Endothelial cell of umbilical vein (primary cell): ENCODE measurements at regions not wholly inside any gene's neighbourhood (a gene's known extent, or its start where the extent isn't known, plus 50 kb on each side); places are given as distances from the start of the nearest gene placed in this dataset.

Experiments used
- BruUV-seq: library from RNA; stranded (reverse); fragments of 400-500 nt; replicated peaks from 2 replicates; lab custom pipeline; 2021; lab: Mats Ljungman, UMichigan
- CTCF ChIA-PET: fragments of 300-600, 350-600 bp; sonication (Branson Sonifier 250); formaldehyde crosslinking; loops from one replicate; lab custom pipeline; 2021; ENCODE audit warnings: antibody characterized with exemption, inconsistent platforms; lab: Charles Lee
- POLR2A ChIA-PET: fragments of 300-600, 350-600 bp; sonication (Branson Sonifier 250); formaldehyde crosslinking; loops from one replicate; lab custom pipeline; 2021; ENCODE audit warnings: antibody characterized with exemption, inconsistent platforms; lab: Charles Lee
- DNase-seq: peaks from one replicate; pipeline ENCODE4 v3.0.0-alpha.2; 2011; ENCODE audit warnings: low read depth, low spot score
- FAIRE-seq: peaks from 2 replicates; lab custom pipeline; 2011; peaks lifted over from hg19 to GRCh38; lab: Jason Lieb, UNC
- H2AFZ ChIP-seq: 2 replicates; pipeline ENCODE4 v1.6.0; 2012; ENCODE audit warnings: low read depth, low read length, control low read depth, inconsistent platforms
- H3K27ac ChIP-seq: 2 replicates; pipeline ENCODE4 v1.5.1; 2011; ENCODE audit warnings: low read depth, mild to moderate bottlenecking, control low read depth, low read length, moderate library complexity; ENCODE audit not compliant: insufficient read depth
- H3K27me3 ChIP-seq, 2 experiments: 2 replicates each; pipeline versions ENCODE4 v1.6.0 to v1.6.1; 2011; ENCODE audit warnings: low read length in 2 of 2, mixed read lengths in 1 of 2; ENCODE audit not compliant: control insufficient read depth in 2 of 2, insufficient read depth in 2 of 2
- H3K36me3 ChIP-seq, 2 experiments: 2 replicates in 1 of 2; 3 replicates in 1 of 2; pipeline ENCODE4 v1.5.1; 2011; ENCODE audit warnings: low read length in 2 of 2, mild to moderate bottlenecking in 1 of 2, moderate library complexity in 1 of 2; ENCODE audit not compliant: control insufficient read depth in 2 of 2, insufficient read depth in 2 of 2; ENCODE audit errors: extremely low read depth in 1 of 2
- H3K4me1 ChIP-seq: 3 replicates; pipeline ENCODE4 v1.5.1; 2011; ENCODE audit warnings: mild to moderate bottlenecking, low read length; ENCODE audit not compliant: control insufficient read depth, insufficient read depth; ENCODE audit errors: extremely low read depth
- H3K4me2 ChIP-seq: 2 replicates; pipeline ENCODE4 v1.6.1; 2011; ENCODE audit warnings: low read length, control low read depth, mixed read lengths; ENCODE audit not compliant: insufficient read depth
- H3K4me3 ChIP-seq, 3 experiments: fragments of 200-600 bp in 1 of 3; sonication (generic), shearing (Covaris generic) in 1 of 3; replicated peaks in 1 of 3; 2 replicates each; pipeline ENCODE4 v1.5.1; 2011 to 2016; ENCODE audit warnings: control low read depth in 3 of 3, low read length in 3 of 3, mild to moderate bottlenecking in 2 of 3, inconsistent platforms in 1 of 3, low read depth in 1 of 3, moderate library complexity in 1 of 3; ENCODE audit not compliant: insufficient read depth in 1 of 3
- H3K79me2 ChIP-seq: 2 replicates; pipeline ENCODE4 v1.6.0; 2012; ENCODE audit warnings: low read length, inconsistent platforms; ENCODE audit not compliant: control insufficient read depth, insufficient read depth
- H3K9ac ChIP-seq: replicated peaks from 2 replicates; pipeline ENCODE3; 2011; ENCODE audit warnings: low read length, control low read depth; ENCODE audit not compliant: insufficient read depth; ENCODE audit errors: extremely low read depth
- H3K9me1 ChIP-seq: replicated peaks from 3 replicates; pipeline ENCODE4 v1.6.0; 2011; ENCODE audit warnings: mild to moderate bottlenecking, low read length; ENCODE audit not compliant: control insufficient read depth, insufficient read depth; ENCODE audit errors: extremely low read depth
- H3K9me3 ChIP-seq: replicated peaks from 2 replicates; pipeline ENCODE4 v1.5.1; 2012; ENCODE audit warnings: low read length, inconsistent platforms; ENCODE audit not compliant: control insufficient read depth, insufficient read depth
- H4K20me1 ChIP-seq: replicated peaks from 2 replicates; pipeline ENCODE3; 2011; ENCODE audit warnings: mild to moderate bottlenecking, low read length; ENCODE audit not compliant: control insufficient read depth, insufficient read depth; ENCODE audit errors: extremely low read depth
- CTCF ChIP-seq, 2 donors: IDR thresholded peaks; 1 replicate in 1 of 2; 2 replicates in 1 of 2; pipeline ENCODE4 v1.5.1; 2011; ENCODE audit warnings: low read length in 2 of 2, mild to moderate bottlenecking in 2 of 2, moderate library complexity in 2 of 2, control low read depth in 1 of 2, inconsistent platforms in 1 of 2, low read depth in 1 of 2; ENCODE audit not compliant: insufficient read depth in 1 of 2; ENCODE audit errors: extremely low read depth in 1 of 2
- EZH2 ChIP-seq: IDR thresholded peaks from 2 replicates; pipeline ENCODE4 v1.6.1; 2012; ENCODE audit warnings: borderline replicate concordance, low read depth, mild to moderate bottlenecking, moderate library complexity, low read length, inconsistent platforms; ENCODE audit not compliant: severe bottlenecking
- FOS ChIP-seq: IDR thresholded peaks from 2 replicates; pipeline ENCODE4 v1.6.1; 2011; ENCODE audit warnings: mild to moderate bottlenecking, low read length, moderate library complexity, borderline replicate concordance; ENCODE audit not compliant: insufficient read depth
- GATA2 ChIP-seq: IDR thresholded peaks from 2 replicates; pipeline ENCODE4 v1.7.0; 2011; ENCODE audit warnings: low read depth, mild to moderate bottlenecking, moderate library complexity, mixed read lengths, low read length; ENCODE audit not compliant: insufficient read length, insufficient read depth
- JUN ChIP-seq: IDR thresholded peaks from 2 replicates; pipeline ENCODE4 v1.6.1; 2011; ENCODE audit warnings: borderline replicate concordance, low read depth; ENCODE audit not compliant: insufficient read length, insufficient read depth
- MYC ChIP-seq: IDR thresholded peaks from one replicate; pipeline ENCODE4 v1.6.1; 2011; ENCODE audit warnings: mild to moderate bottlenecking, low read depth, low read length
- POLR2A ChIP-seq: IDR thresholded peaks from 2 replicates; pipeline ENCODE4 v1.6.1; 2012; ENCODE audit warnings: low read depth, mild to moderate bottlenecking, control low read depth, low read length
- POLR2AphosphoS5 ChIP-seq: IDR thresholded peaks from 2 replicates; pipeline ENCODE4 v1.6.1; 2012; ENCODE audit warnings: low read depth, mild to moderate bottlenecking, control low read depth, low read length, moderate library complexity; ENCODE audit not compliant: insufficient read depth
- dilution Hi-C: fragments of 300-500 bp; cut with MboI; formaldehyde crosslinking; loops from one replicate; pipeline ENCODE4 v1.15.0; 2019; ENCODE audit warnings: low sequenced_read_pairs; ENCODE audit not compliant: extremely low pct_ligation_motif_present
- intact Hi-C: fragments of 100-400 bp; cut with micrococcal nuclease; formaldehyde crosslinking; loops from one replicate; pipeline ENCODE4 v1.10.0; 2022
- TF ChIP-seq, protein P1 (sequence below): IDR thresholded peaks from 2 replicates; pipeline ENCODE4 v1.6.1; 2011; ENCODE audit not compliant: insufficient read depth, insufficient read length

DNA sequence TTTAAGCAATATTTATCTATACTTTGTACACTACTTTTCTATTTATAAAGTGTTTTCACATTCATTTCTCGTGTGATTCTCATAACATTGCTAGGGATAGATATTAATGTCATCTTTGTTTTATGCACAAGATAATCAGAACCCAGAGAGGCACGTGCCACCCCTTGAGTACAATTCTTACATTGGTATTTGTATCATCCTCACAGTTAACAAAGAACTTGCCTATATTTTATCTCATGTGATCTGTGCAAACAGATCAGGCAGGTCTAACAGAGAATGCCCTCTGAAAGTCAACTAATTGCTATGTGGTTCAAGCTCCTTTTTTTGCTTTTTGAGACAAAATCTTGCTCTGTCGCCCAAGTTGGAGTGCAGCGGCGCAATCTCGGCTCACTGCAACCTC, 604.5 kb downstream of the LMO4 start:
- TF ChIP-seq POLR2AphosphoS5 (no peak), FOS (no peak), EZH2 (no peak), CTCF (IDR thresholded peaks at IDR 0.05; ENCODE audit: extremely low read depth in 1 of 2, insufficient read depth in 1 of 2, low read depth in 1 of 2, low read length in 2 of 2) (no peak), GATA2 (no peak), JUN (no peak), POLR2A (no peak), MYC (no peak)
- TF ChIP-seq, protein P1, sequence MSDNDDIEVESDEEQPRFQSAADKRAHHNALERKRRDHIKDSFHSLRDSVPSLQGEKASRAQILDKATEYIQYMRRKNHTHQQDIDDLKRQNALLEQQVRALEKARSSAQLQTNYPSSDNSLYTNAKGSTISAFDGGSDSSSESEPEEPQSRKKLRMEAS: no peak
- CTCF ChIA-PET: interaction anchor here (1.4 kb wide), 1 partner anchor 128 kb away, joined by 3 read pairs; no protein-coding TSS in a partner anchor
- POLR2A ChIA-PET: no interaction called here
- H2AFZ ChIP-seq: no peak overlapping the region
- H3K79me2 ChIP-seq: no peaks in the 10 kb centered on the region
- no peaks in the 10 kb centered on the region for H3K9me3 ChIP-seq
- H3K27ac ChIP-seq: no peak overlapping the region
- H4K20me1 ChIP-seq: no peaks in the 10 kb centered on the region
- no peak for FAIRE-seq
- BruUV-seq: no TSS peak
- dilution Hi-C loops (no loop called here), intact Hi-C loops (no loop called here)
- no peaks in the 10 kb centered on the region for H3K36me3 ChIP-seq
- H3K9me1 ChIP-seq: no peaks in the 10 kb centered on the region
- no peak overlapping the region for H3K4me3 ChIP-seq
- no peak overlapping the region for H3K4me2 ChIP-seq
- H3K9ac ChIP-seq: no peak overlapping the region
- peaks cover 0 to 4% of the 10 kb centered on the region in 2 experiments for H3K27me3 ChIP-seq
- DNase-seq: no peak
- H3K4me1 ChIP-seq: no peaks in the 10 kb centered on the region
